GM12878 (cell line): ENCODE measurements at regions not wholly inside any gene's neighbourhood (a gene's known extent, or its start where the extent isn't known, plus 50 kb on each side); places are given as distances from the start of the nearest gene placed in this dataset.

Experiments used
- ATAC-seq: fragments of 200-7000 bp; cut with Tn5 transposase; 3 replicates; pipeline ENCODE4 v1.9.1; 2020; ENCODE audit warnings: mild to moderate bottlenecking, moderate library complexity
- BruUV-seq: library from RNA; stranded (reverse); fragments of 400-500 nt; replicated peaks from 2 replicates; lab custom pipeline; 2021; lab: Mats Ljungman, UMichigan
- CTCF ChIA-PET: fragments of 300-600 bp; sonication (Branson Sonifier 250); formaldehyde crosslinking; extraction: SDS; loops from one replicate; lab custom pipeline; 2021; ENCODE audit warnings: inconsistent platforms; lab: Yijun Ruan, JAX
- POLR2A ChIA-PET: fragments of 350-600 bp; formaldehyde crosslinking; extraction: SDS; loops from one replicate; lab custom pipeline; 2021; ENCODE audit warnings: inconsistent platforms; lab: Charles Lee
- RAD21 ChIA-PET: fragments of 300-600 bp; sonication (Branson Sonifier 250); formaldehyde crosslinking; loops from one replicate; lab custom pipeline; 2023; ENCODE audit warnings: antibody characterized with exemption; ENCODE audit not compliant: unreplicated experiment; lab: Charles Lee
- SMC1A ChIA-PET: fragments of 300-600 bp; sonication (Branson Sonifier 250); formaldehyde crosslinking; loops from one replicate; lab custom pipeline; 2023; ENCODE audit not compliant: unreplicated experiment, uncharacterized antibody; lab: Charles Lee
- DNase-seq: peaks from one replicate; pipeline ENCODE4 v3.0.0-alpha.2; 2011; ENCODE audit warnings: low read depth, low spot score
- FAIRE-seq: peaks from 3 replicates; lab custom pipeline; 2011; peaks lifted over from hg19 to GRCh38; lab: Jason Lieb, UNC
- H2AFZ ChIP-seq: 2 replicates; pipeline ENCODE4 v1.6.0; 2011; ENCODE audit warnings: low read depth, low read length, control low read depth; ENCODE audit not compliant: control insufficient read depth
- H3K27ac ChIP-seq: 2 replicates; pipeline ENCODE4 v1.5.1; 2011; ENCODE audit warnings: control low read depth; ENCODE audit not compliant: control insufficient read depth, insufficient read depth
- H3K27me3 ChIP-seq, 2 experiments: replicated peaks in 1 of 2; 2 replicates each; pipeline versions ENCODE4 v1.6.0 to v1.6.1; 2011; ENCODE audit warnings: low read length in 1 of 2; ENCODE audit not compliant: control insufficient read depth in 2 of 2, insufficient read depth in 2 of 2
- H3K36me3 ChIP-seq, 2 experiments: 2 replicates each; pipeline ENCODE4 v1.5.1; 2011; ENCODE audit warnings: low read length in 1 of 2; ENCODE audit not compliant: control insufficient read depth in 2 of 2, insufficient read depth in 2 of 2
- H3K4me1 ChIP-seq: 2 replicates; pipeline ENCODE4 v1.6.1; 2011; ENCODE audit warnings: mild to moderate bottlenecking, low read length, moderate library complexity, mixed read lengths; ENCODE audit not compliant: control insufficient read depth, insufficient read depth
- H3K4me2 ChIP-seq: 2 replicates; pipeline ENCODE4 v1.6.0; 2011; ENCODE audit warnings: control low read depth; ENCODE audit not compliant: control insufficient read depth, insufficient read depth
- H3K4me3 ChIP-seq: fragments of 200-600 bp; sonication (generic); 2 replicates; pipeline ENCODE4 v1.5.1; 2016
- H3K79me2 ChIP-seq: 2 replicates; pipeline ENCODE4 v1.6.0; 2011; ENCODE audit warnings: low read length; ENCODE audit not compliant: control insufficient read depth, insufficient read depth
- H3K9ac ChIP-seq: 2 replicates; pipeline ENCODE4 v1.8.0; 2011; ENCODE audit warnings: low read length, control low read depth, mixed read lengths; ENCODE audit not compliant: control insufficient read depth, insufficient read depth
- H3K9me3 ChIP-seq: replicated peaks from 3 replicates; pipeline ENCODE4 v1.5.1; 2011; ENCODE audit warnings: mild to moderate bottlenecking, low read length; ENCODE audit not compliant: control insufficient read depth, insufficient read depth
- H4K20me1 ChIP-seq: 2 replicates; pipeline ENCODE4 v1.6.0; 2011; ENCODE audit not compliant: control insufficient read depth, insufficient read depth
- BCLAF1 ChIP-seq: fragments of 450-650 bp; IDR thresholded peaks from 2 replicates; pipeline ENCODE4 v1.6.1; 2017; ENCODE audit warnings: antibody characterized with exemption, mild to moderate bottlenecking, moderate library complexity
- E2F8 ChIP-seq: fragments of 450-650 bp; IDR thresholded peaks from 2 replicates; pipeline ENCODE4 v1.6.1; 2018; ENCODE audit warnings: mild to moderate bottlenecking, low read depth, moderate library complexity; ENCODE audit not compliant: partially characterized antibody
- EED ChIP-seq: sonication (generic); IDR thresholded peaks from 2 replicates; pipeline ENCODE4 v1.6.1; 2016; ENCODE audit warnings: antibody characterized with exemption, low read depth
- JUND ChIP-seq: IDR thresholded peaks from 2 replicates; pipeline ENCODE4 v1.6.1; 2012; ENCODE audit warnings: low read depth, mild to moderate bottlenecking, low read length, improper control_type of control experiment, moderate library complexity
- MLLT1 ChIP-seq: fragments of 450-650 bp; IDR thresholded peaks from 2 replicates; pipeline ENCODE4 v1.6.1; 2016; ENCODE audit warnings: mild to moderate bottlenecking
- NFYB ChIP-seq: IDR thresholded peaks from 2 replicates; pipeline ENCODE4 v1.6.1; 2011; ENCODE audit warnings: low read depth, mild to moderate bottlenecking, low read length, improper control_type of control experiment, moderate library complexity; ENCODE audit not compliant: insufficient read depth
- PAX8 ChIP-seq: fragments of 450-650 bp; IDR thresholded peaks from 2 replicates; pipeline ENCODE4 v1.6.1; 2017; ENCODE audit warnings: mild to moderate bottlenecking, moderate library complexity
- RUNX3 ChIP-seq: IDR thresholded peaks from 2 replicates; pipeline ENCODE4 v1.6.1; 2012; ENCODE audit warnings: low read length, inconsistent platforms
- SIN3A ChIP-seq: IDR thresholded peaks from 2 replicates; pipeline ENCODE4 v1.6.1; 2012; ENCODE audit warnings: low read depth, low read length, improper control_type of control experiment
- SREBF1 ChIP-seq: IDR thresholded peaks from 2 replicates; pipeline ENCODE4 v1.6.1; 2012; ENCODE audit warnings: mild to moderate bottlenecking, low read length
- WRNIP1 ChIP-seq: IDR thresholded peaks from 2 replicates; pipeline ENCODE4 v1.6.1; 2011; ENCODE audit warnings: low read depth, low read length, improper control_type of control experiment, borderline replicate concordance
- ZSCAN29 ChIP-seq: fragments of 450-650 bp; IDR thresholded peaks from 2 replicates; pipeline ENCODE4 v1.6.1; 2017; ENCODE audit warnings: mild to moderate bottlenecking, moderate library complexity
- WGBS: methylation state at CpG from one replicate; pipeline ENCODE4 v1.1.6; 2016; ENCODE audit warnings: low lambda C conversion rate; ENCODE audit not compliant: insufficient replicate concordance, insufficient coverage; ENCODE audit errors: missing lambda C conversion rate; 5-methylcytosine and 5-hydroxymethylcytosine counted together
- in situ Hi-C: fragments of 300-500 bp; cut with MboI; formaldehyde crosslinking; loops from 9 replicates; pipeline ENCODE4 v1.14.3; 2018; ENCODE audit warnings: mixed read lengths
- intact Hi-C: fragments of 100-400 bp; cut with micrococcal nuclease; formaldehyde crosslinking; loops from one replicate; pipeline ENCODE4 v1.14.2; 2022; ENCODE audit not compliant: unreplicated experiment
- TF ChIP-seq, protein P1 (sequence below): fragments of 450-650 bp; IDR thresholded peaks from 2 replicates; pipeline ENCODE4 v1.6.1; 2016; ENCODE audit warnings: mild to moderate bottlenecking
- TF ChIP-seq, protein P2 (sequence below): IDR thresholded peaks from 2 replicates; pipeline ENCODE4 v1.6.1; 2012; ENCODE audit warnings: low read depth, low read length, improper control_type of control experiment

- H3K27me3 ChIP-seq, result no peaks in the 10 kb centered on the region
- intact Hi-C loops (no loop called here), in situ Hi-C loops (no loop called here)
- H2AFZ ChIP-seq, result no peak overlapping the region
- no peak for FAIRE-seq
- no peak for ATAC-seq
- SMC1A ChIA-PET, result no interaction called here
- no peak overlapping the region for H3K9ac ChIP-seq
- H4K20me1 ChIP-seq, result no peaks in the 10 kb centered on the region
- CTCF ChIA-PET, result no interaction called here
- H3K4me2 ChIP-seq, result no peak overlapping the region
- TF ChIP-seq NFYB, result no peak
- no peak for TF ChIP-seq MLLT1
- no peak for TF ChIP-seq EED
- TF ChIP-seq SIN3A, result no peak
- TF ChIP-seq E2F8, result no peak
- TF ChIP-seq, protein P1, sequence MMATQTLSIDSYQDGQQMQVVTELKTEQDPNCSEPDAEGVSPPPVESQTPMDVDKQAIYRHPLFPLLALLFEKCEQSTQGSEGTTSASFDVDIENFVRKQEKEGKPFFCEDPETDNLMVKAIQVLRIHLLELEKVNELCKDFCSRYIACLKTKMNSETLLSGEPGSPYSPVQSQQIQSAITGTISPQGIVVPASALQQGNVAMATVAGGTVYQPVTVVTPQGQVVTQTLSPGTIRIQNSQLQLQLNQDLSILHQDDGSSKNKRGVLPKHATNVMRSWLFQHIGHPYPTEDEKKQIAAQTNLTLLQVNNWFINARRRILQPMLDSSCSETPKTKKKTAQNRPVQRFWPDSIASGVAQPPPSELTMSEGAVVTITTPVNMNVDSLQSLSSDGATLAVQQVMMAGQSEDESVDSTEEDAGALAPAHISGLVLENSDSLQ, result no peak
- TF ChIP-seq, protein P2, sequence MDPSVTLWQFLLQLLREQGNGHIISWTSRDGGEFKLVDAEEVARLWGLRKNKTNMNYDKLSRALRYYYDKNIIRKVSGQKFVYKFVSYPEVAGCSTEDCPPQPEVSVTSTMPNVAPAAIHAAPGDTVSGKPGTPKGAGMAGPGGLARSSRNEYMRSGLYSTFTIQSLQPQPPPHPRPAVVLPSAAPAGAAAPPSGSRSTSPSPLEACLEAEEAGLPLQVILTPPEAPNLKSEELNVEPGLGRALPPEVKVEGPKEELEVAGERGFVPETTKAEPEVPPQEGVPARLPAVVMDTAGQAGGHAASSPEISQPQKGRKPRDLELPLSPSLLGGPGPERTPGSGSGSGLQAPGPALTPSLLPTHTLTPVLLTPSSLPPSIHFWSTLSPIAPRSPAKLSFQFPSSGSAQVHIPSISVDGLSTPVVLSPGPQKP, result no peak
- TF ChIP-seq WRNIP1, result no peak
- TF ChIP-seq PAX8, result no peak
- TF ChIP-seq SREBF1, result no peak
- TF ChIP-seq JUND, result no peak
- no peak for TF ChIP-seq BCLAF1
- TF ChIP-seq RUNX3, result no peak
- no peak for TF ChIP-seq ZSCAN29
- RAD21 ChIA-PET, result no interaction called here
- WGBS, result 48% methylated on average over 1 of the region's 1 CpG
- H3K36me3 ChIP-seq, result no peaks in the 10 kb centered on the region
- BruUV-seq, result no TSS peak
- no peak for DNase-seq
- H3K27ac ChIP-seq, result no peak overlapping the region
- no peaks in the 10 kb centered on the region for H3K4me1 ChIP-seq
- H3K9me3 ChIP-seq, result no peaks in the 10 kb centered on the region
- H3K79me2 ChIP-seq, result no peaks in the 10 kb centered on the region
- POLR2A ChIA-PET, result no interaction called here
- H3K4me3 ChIP-seq, result no peak overlapping the region
Observed at GRCh38 chr14:40093800-40094199, 661.6 kb upstream of the FBXO33 start.
